ENCODE measurements at regions not wholly inside any gene's neighbourhood (a gene's known extent, or its start where the extent isn't known, plus 50 kb on each side); places are given as distances from the start of the nearest gene placed in this dataset.
A peak's percentile ranks its signal among the peaks of the same experiment; 100 is the strongest.

DNA sequence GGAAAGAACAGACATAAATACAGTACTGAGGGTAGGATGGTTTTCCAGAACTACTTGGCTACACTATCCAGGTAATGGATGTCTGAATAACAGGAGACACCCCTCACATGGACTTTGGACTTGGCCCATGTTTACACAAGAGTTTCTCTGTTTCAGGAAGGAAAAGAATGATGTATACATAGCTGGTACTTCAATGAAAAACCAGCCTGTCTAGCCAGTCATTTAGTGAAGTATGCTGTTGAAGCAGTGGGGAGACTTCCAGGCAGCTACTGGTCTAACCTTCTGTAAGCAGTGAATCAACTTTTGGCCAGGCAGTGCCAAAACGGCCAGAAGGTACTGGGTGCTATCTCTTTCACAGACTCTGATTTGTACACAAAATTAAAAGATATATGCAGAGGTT is 135.0 kb downstream of the MBL2 start:
- H3K4me3 ChIP-seq (ENCODE audit: low read depth in 1 of 2, low read length in 2 of 2): no peak overlapping the region
- H3K27me3 ChIP-seq (ENCODE audit: insufficient read depth, low read length, poor library complexity): no peaks in the 10 kb centered on the region
- no peaks in the 10 kb centered on the region for H4K20me1 ChIP-seq (ENCODE audit: insufficient read depth, low read length)
- H3K79me2 ChIP-seq (ENCODE audit: insufficient read depth, low read length): no peaks in the 10 kb centered on the region
- H3K9me3 ChIP-seq (ENCODE audit: insufficient read depth, low read length, severe bottlenecking): no peaks in the 10 kb centered on the region
- no peaks in the 10 kb centered on the region for H3K4me1 ChIP-seq (ENCODE audit: insufficient read depth, low read length)
- H2AFZ ChIP-seq (ENCODE audit: low read depth, low read length): no peak overlapping the region
- ATAC-seq (ENCODE audit: insufficient read depth, low read depth) (no peak), DNase-seq (no peak)
- H3K9ac ChIP-seq (ENCODE audit: low read depth, low read length): no peak overlapping the region
- TF ChIP-seq EZH2 (IDR thresholded peaks at IDR 0.05; ENCODE audit: borderline replicate concordance, low read depth, low read length, severe bottlenecking): no peak
- TF ChIP-seq, protein P1, sequence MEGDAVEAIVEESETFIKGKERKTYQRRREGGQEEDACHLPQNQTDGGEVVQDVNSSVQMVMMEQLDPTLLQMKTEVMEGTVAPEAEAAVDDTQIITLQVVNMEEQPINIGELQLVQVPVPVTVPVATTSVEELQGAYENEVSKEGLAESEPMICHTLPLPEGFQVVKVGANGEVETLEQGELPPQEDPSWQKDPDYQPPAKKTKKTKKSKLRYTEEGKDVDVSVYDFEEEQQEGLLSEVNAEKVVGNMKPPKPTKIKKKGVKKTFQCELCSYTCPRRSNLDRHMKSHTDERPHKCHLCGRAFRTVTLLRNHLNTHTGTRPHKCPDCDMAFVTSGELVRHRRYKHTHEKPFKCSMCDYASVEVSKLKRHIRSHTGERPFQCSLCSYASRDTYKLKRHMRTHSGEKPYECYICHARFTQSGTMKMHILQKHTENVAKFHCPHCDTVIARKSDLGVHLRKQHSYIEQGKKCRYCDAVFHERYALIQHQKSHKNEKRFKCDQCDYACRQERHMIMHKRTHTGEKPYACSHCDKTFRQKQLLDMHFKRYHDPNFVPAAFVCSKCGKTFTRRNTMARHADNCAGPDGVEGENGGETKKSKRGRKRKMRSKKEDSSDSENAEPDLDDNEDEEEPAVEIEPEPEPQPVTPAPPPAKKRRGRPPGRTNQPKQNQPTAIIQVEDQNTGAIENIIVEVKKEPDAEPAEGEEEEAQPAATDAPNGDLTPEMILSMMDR (IDR thresholded peaks at IDR 0.05; ENCODE audit: borderline replicate concordance, extremely low read depth, low read length, poor library complexity, severe bottlenecking): no peak
- H3K4me2 ChIP-seq (ENCODE audit: insufficient read depth, low read length): no peak overlapping the region
- no peaks in the 10 kb centered on the region for H3K36me3 ChIP-seq (ENCODE audit: insufficient read depth, low read length)
- no peak overlapping the region for H3K27ac ChIP-seq (ENCODE audit: low read length)

DNA sequence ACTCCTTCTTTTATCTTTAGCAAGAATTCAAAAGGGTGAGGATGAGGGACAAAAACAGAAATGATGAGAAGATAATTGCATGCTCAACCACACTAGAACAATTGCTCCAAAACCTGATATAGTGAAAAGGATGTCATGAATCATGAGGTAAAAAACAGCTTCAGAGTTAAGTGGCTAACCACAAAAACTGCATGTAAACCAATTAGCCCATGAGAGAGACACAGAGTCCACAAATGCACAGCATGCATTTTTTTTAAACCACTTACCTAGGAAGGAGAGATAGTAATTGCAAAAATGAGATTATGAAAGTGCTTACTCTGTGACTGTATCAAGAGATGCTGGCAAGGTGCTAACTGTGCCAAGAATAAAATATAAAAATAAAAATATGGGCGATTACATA is 132.9 kb downstream of the MBL2 start:
- Histone ChIP-seq H3K27ac (ENCODE audit: low read length) (no peak overlapping the region), H3K4me1 (ENCODE audit: insufficient read depth, low read length) (no peaks in the 10 kb centered on the region), H3K27me3 (ENCODE audit: insufficient read depth, low read length, poor library complexity) (no peaks in the 10 kb centered on the region), H3K9me3 (ENCODE audit: insufficient read depth, low read length, severe bottlenecking) (no peaks in the 10 kb centered on the region), H3K79me2 (ENCODE audit: insufficient read depth, low read length) (no peaks in the 10 kb centered on the region), H4K20me1 (ENCODE audit: insufficient read depth, low read length) (no peaks in the 10 kb centered on the region), H3K9ac (ENCODE audit: low read depth, low read length) (no peak overlapping the region), H3K4me2 (ENCODE audit: insufficient read depth, low read length) (no peak overlapping the region), H3K36me3 (ENCODE audit: insufficient read depth, low read length) (no peaks in the 10 kb centered on the region), H3K4me3 (ENCODE audit: low read depth in 1 of 2, low read length in 2 of 2) (no peak overlapping the region), H2AFZ (ENCODE audit: low read depth, low read length) (no peak overlapping the region)
- TF ChIP-seq EZH2 (IDR thresholded peaks at IDR 0.05; ENCODE audit: borderline replicate concordance, low read depth, low read length, severe bottlenecking): no peak
- TF ChIP-seq, protein P1 (IDR thresholded peaks at IDR 0.05; ENCODE audit: borderline replicate concordance, extremely low read depth, low read length, poor library complexity, severe bottlenecking): no peak
- DNase-seq (no peak), ATAC-seq (ENCODE audit: insufficient read depth, low read depth) (peak; percentile 64)

DNA sequence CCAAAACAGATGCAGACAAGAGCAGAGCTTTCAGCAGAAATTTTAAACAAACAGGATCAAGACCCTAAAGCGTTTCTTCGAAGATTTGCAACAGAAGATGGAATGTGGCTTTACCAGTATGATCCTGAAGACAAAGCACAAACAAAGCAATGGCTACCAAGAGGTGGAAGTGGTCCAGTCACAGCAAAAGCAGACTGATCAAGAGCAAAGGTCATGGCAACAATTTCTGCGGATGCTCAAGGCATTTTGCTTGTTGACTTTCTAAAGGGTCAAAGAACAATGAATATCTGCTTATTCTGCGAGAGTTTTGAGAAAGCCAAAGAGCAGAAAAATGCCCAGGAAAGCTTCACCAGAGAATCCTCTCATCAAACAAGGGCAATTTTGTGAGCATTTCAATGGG is 130.4 kb downstream of the MBL2 start:
- DNase-seq (no peak), ATAC-seq (ENCODE audit: insufficient read depth, low read depth) (no peak)
- Histone ChIP-seq H3K9ac (ENCODE audit: low read depth, low read length) (no peak overlapping the region), H3K27ac (ENCODE audit: low read length) (no peak overlapping the region), H2AFZ (ENCODE audit: low read depth, low read length) (no peak overlapping the region), H3K4me3 (ENCODE audit: low read depth in 1 of 2, low read length in 2 of 2) (no peak overlapping the region), H3K4me2 (ENCODE audit: insufficient read depth, low read length) (no peak overlapping the region), H3K36me3 (ENCODE audit: insufficient read depth, low read length) (no peaks in the 10 kb centered on the region), H3K27me3 (ENCODE audit: insufficient read depth, low read length, poor library complexity) (no peaks in the 10 kb centered on the region), H3K79me2 (ENCODE audit: insufficient read depth, low read length) (no peaks in the 10 kb centered on the region), H3K9me3 (ENCODE audit: insufficient read depth, low read length, severe bottlenecking) (no peaks in the 10 kb centered on the region), H4K20me1 (ENCODE audit: insufficient read depth, low read length) (no peaks in the 10 kb centered on the region), H3K4me1 (ENCODE audit: insufficient read depth, low read length) (no peaks in the 10 kb centered on the region)
- TF ChIP-seq, protein P1 (IDR thresholded peaks at IDR 0.05; ENCODE audit: borderline replicate concordance, extremely low read depth, low read length, poor library complexity, severe bottlenecking): no peak
- TF ChIP-seq EZH2 (IDR thresholded peaks at IDR 0.05; ENCODE audit: borderline replicate concordance, low read depth, low read length, severe bottlenecking): no peak

Measured in DND-41 (cell line).